ENCODE measurements at regions not wholly inside any gene's neighbourhood (a gene's known extent, or its start where the extent isn't known, plus 50 kb on each side); places are given as distances from the start of the nearest gene placed in this dataset.

DNA sequence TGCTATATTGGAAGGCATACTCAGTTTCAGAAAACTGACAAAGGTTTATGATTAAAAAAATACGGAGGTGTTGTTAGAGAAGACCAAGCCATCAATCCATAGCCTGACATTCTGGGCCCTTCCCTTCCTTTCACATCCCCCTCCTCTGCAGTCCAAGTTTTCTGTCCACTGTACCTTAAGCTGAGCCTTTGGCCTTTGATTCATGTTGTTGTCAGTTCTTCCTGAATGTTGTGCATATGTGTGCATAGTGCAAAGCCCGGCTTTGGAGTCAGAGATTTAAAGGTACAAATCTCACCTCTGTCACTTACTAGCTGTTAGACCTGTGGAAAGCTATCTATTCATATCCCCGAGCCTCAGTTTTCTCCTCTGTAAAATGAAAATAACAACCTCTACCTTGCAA, 104.9 kb upstream of the AGBL1 start:
- Histone ChIP-seq H3K27ac (ENCODE audit: low read depth, low read length) (no peak overlapping the region), H3K79me2 (ENCODE audit: insufficient read depth, low read length) (no peaks in the 10 kb centered on the region), H2AFZ (ENCODE audit: low read depth, low read length) (no peak overlapping the region), H3K9me3 (ENCODE audit: insufficient read depth, low read depth, low read length) (no peaks in the 10 kb centered on the region), H3K4me3 (ENCODE audit: insufficient read depth, low read depth, low read length) (no peak overlapping the region), H3K9ac (ENCODE audit: low read length) (no peak overlapping the region), H3K36me3 (ENCODE audit: insufficient read depth, low read length) (no peaks in the 10 kb centered on the region), H4K20me1 (ENCODE audit: insufficient read depth, low read length) (no peaks in the 10 kb centered on the region), H3K4me1 (ENCODE audit: insufficient read depth, low read length) (no peaks in the 10 kb centered on the region), H3K4me2 (ENCODE audit: low read length) (no peak overlapping the region), H3K27me3 (ENCODE audit: insufficient read depth, low read length) (no peaks in the 10 kb centered on the region)
- no peak for FAIRE-seq
- Mint-ChIP-seq H3K4me1 (ENCODE audit: low read depth, unreplicated experiment) (peaks cover 41% of the 10 kb centered on the region), H3K4me3 (ENCODE audit: unreplicated experiment) (no peak overlapping the region), H3K27ac (ENCODE audit: unreplicated experiment) (peak overlapping the region; percentile 94), H3K9me3 (ENCODE audit: unreplicated experiment) (peaks cover 2% of the 10 kb centered on the region), H3K27me3 (ENCODE audit: low read depth, unreplicated experiment) (no peaks in the 10 kb centered on the region), H3K36me3 (ENCODE audit: low read depth, unreplicated experiment) (peaks cover 4% of the 10 kb centered on the region)
- TF ChIP-seq, protein P1, sequence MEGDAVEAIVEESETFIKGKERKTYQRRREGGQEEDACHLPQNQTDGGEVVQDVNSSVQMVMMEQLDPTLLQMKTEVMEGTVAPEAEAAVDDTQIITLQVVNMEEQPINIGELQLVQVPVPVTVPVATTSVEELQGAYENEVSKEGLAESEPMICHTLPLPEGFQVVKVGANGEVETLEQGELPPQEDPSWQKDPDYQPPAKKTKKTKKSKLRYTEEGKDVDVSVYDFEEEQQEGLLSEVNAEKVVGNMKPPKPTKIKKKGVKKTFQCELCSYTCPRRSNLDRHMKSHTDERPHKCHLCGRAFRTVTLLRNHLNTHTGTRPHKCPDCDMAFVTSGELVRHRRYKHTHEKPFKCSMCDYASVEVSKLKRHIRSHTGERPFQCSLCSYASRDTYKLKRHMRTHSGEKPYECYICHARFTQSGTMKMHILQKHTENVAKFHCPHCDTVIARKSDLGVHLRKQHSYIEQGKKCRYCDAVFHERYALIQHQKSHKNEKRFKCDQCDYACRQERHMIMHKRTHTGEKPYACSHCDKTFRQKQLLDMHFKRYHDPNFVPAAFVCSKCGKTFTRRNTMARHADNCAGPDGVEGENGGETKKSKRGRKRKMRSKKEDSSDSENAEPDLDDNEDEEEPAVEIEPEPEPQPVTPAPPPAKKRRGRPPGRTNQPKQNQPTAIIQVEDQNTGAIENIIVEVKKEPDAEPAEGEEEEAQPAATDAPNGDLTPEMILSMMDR (IDR thresholded peaks at IDR 0.05; ENCODE audit: insufficient read depth, low read depth, low read length), result no peak
- no peak for TF ChIP-seq EZH2 (IDR thresholded peaks at IDR 0.05; ENCODE audit: insufficient read depth, low read length)
- DNase-seq (ENCODE audit: low read depth), result no peak

DNA sequence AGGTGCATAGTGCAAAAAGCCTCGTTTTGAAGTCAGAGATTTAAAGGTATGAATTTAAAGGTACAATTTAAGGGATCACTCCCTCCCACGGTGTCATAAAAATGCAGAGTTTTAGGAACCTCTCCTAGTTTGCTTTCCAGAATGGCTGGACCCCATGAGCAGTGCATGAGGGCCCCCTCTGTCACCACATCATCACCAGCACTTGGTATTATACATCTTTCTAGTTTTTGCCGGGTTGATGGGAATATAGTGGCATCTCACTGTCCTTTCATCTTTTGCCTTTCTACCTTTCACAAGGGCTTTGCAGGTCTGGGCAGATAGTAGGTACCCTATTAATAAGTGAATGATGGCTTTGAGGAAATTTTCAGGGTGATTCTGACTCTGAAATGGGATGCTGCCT, 103.6 kb upstream of the AGBL1 start:
- Mint-ChIP-seq H3K27me3 (ENCODE audit: low read depth, unreplicated experiment) (no peaks in the 10 kb centered on the region), H3K4me3 (ENCODE audit: unreplicated experiment) (no peak overlapping the region), H3K4me1 (ENCODE audit: low read depth, unreplicated experiment) (peaks cover 41% of the 10 kb centered on the region), H3K9me3 (ENCODE audit: unreplicated experiment) (peaks cover under 1% of the 10 kb centered on the region), H3K27ac (ENCODE audit: unreplicated experiment) (no peak overlapping the region), H3K36me3 (ENCODE audit: low read depth, unreplicated experiment) (peaks cover 5% of the 10 kb centered on the region)
- no peak overlapping the region for H3K9ac ChIP-seq (ENCODE audit: low read length)
- no peaks in the 10 kb centered on the region for H3K36me3 ChIP-seq (ENCODE audit: insufficient read depth, low read length)
- H2AFZ ChIP-seq (ENCODE audit: low read depth, low read length), result no peak overlapping the region
- no peaks in the 10 kb centered on the region for H3K9me3 ChIP-seq (ENCODE audit: insufficient read depth, low read depth, low read length)
- TF ChIP-seq EZH2 (IDR thresholded peaks at IDR 0.05; ENCODE audit: insufficient read depth, low read length), result no peak
- TF ChIP-seq, protein P1 (IDR thresholded peaks at IDR 0.05; ENCODE audit: insufficient read depth, low read depth, low read length), result no peak
- no peaks in the 10 kb centered on the region for H4K20me1 ChIP-seq (ENCODE audit: insufficient read depth, low read length)
- no peak overlapping the region for H3K27ac ChIP-seq (ENCODE audit: low read depth, low read length)
- no peaks in the 10 kb centered on the region for H3K79me2 ChIP-seq (ENCODE audit: insufficient read depth, low read length)
- DNase-seq (ENCODE audit: low read depth), result no peak
- no peak for FAIRE-seq
- H3K27me3 ChIP-seq (ENCODE audit: insufficient read depth, low read length), result no peaks in the 10 kb centered on the region
- H3K4me3 ChIP-seq (ENCODE audit: insufficient read depth, low read depth, low read length), result no peak overlapping the region
- H3K4me2 ChIP-seq (ENCODE audit: low read length), result no peak overlapping the region
- no peaks in the 10 kb centered on the region for H3K4me1 ChIP-seq (ENCODE audit: insufficient read depth, low read length)

DNA sequence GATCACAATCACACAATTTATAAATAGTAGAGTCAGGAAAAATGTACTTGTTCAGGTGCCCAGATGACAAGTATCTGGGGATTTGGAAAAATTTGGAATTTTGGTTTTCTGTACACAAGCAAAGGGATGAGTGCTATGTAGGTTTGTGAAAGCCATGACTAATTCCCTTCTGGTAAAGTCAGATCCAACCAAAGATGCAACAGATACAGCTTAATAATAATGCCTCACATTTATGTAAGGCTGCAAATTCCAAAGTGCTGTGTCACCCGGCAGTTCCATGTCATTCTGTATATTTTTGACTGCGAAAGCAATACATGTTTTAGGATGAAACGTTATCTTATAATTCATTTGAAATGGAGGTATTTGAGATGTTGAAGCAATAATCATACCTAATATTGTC, 102.7 kb upstream of the AGBL1 start:
- Mint-ChIP-seq H3K4me1 (ENCODE audit: low read depth, unreplicated experiment) (peaks cover 41% of the 10 kb centered on the region), H3K36me3 (ENCODE audit: low read depth, unreplicated experiment) (peaks cover 5% of the 10 kb centered on the region), H3K27me3 (ENCODE audit: low read depth, unreplicated experiment) (no peaks in the 10 kb centered on the region), H3K4me3 (ENCODE audit: unreplicated experiment) (no peak overlapping the region), H3K27ac (ENCODE audit: unreplicated experiment) (no peak overlapping the region), H3K9me3 (ENCODE audit: unreplicated experiment) (no peaks in the 10 kb centered on the region)
- no peaks in the 10 kb centered on the region for H3K79me2 ChIP-seq (ENCODE audit: insufficient read depth, low read length)
- H3K4me3 ChIP-seq (ENCODE audit: insufficient read depth, low read depth, low read length), result no peak overlapping the region
- no peaks in the 10 kb centered on the region for H3K27me3 ChIP-seq (ENCODE audit: insufficient read depth, low read length)
- H4K20me1 ChIP-seq (ENCODE audit: insufficient read depth, low read length), result no peaks in the 10 kb centered on the region
- FAIRE-seq, result no peak
- no peak overlapping the region for H3K9ac ChIP-seq (ENCODE audit: low read length)
- no peak for TF ChIP-seq EZH2 (IDR thresholded peaks at IDR 0.05; ENCODE audit: insufficient read depth, low read length)
- TF ChIP-seq, protein P1 (IDR thresholded peaks at IDR 0.05; ENCODE audit: insufficient read depth, low read depth, low read length), result no peak
- H3K36me3 ChIP-seq (ENCODE audit: insufficient read depth, low read length), result no peaks in the 10 kb centered on the region
- H3K4me1 ChIP-seq (ENCODE audit: insufficient read depth, low read length), result no peaks in the 10 kb centered on the region
- H2AFZ ChIP-seq (ENCODE audit: low read depth, low read length), result no peak overlapping the region
- peak; percentile 83 for DNase-seq (ENCODE audit: low read depth)
- H3K9me3 ChIP-seq (ENCODE audit: insufficient read depth, low read depth, low read length), result no peaks in the 10 kb centered on the region
- H3K27ac ChIP-seq (ENCODE audit: low read depth, low read length), result no peak overlapping the region
- H3K4me2 ChIP-seq (ENCODE audit: low read length), result no peak overlapping the region

Measured in astrocyte (in vitro differentiated cells and primary cell).